Left lung (tissue), 4 donors: ENCODE measurements at regions not wholly inside any gene's neighbourhood (a gene's known extent, or its start where the extent isn't known, plus 50 kb on each side); places are given as distances from the start of the nearest gene placed in this dataset.

Experiments
- ATAC-seq: fragments of 200-7000 bp; cut with Tn5 transposase; one replicate; pipeline ENCODE4 v1.9.1; 2020; ENCODE audit warnings: moderate library complexity
- DNase-seq, 4 donors: peaks; one replicate each; pipeline ENCODE4 v3.0.0-alpha.2; 2013 to 2020
- H3K27ac ChIP-seq, 2 donors: fragments of 200-600 bp; sonication (generic) in 1 of 2; one replicate each; pipeline versions ENCODE4 v1.5.0 to v1.8.0; 2020 to 2021
- H3K27me3 ChIP-seq, 2 donors: fragments of 200-600 bp; sonication (generic) in 1 of 2; one replicate each; pipeline versions ENCODE4 v1.5.0 to v1.8.0; 2020 to 2021
- H3K36me3 ChIP-seq, 2 donors: fragments of 200-600 bp; sonication (generic) in 1 of 2; one replicate each; pipeline versions ENCODE4 v1.5.0 to v1.8.0; 2020 to 2021
- H3K4me1 ChIP-seq, 2 donors: fragments of 200-600 bp; one replicate each; pipeline ENCODE4 v1.8.0; 2021
- H3K4me3 ChIP-seq, 2 donors: fragments of 200-600 bp; sonication (generic) in 1 of 2; one replicate each; pipeline versions ENCODE4 v1.5.0 to v1.8.0; 2020 to 2021; ENCODE audit warnings: mild to moderate bottlenecking in 1 of 2
- H3K9me3 ChIP-seq, 2 donors: fragments of 200-600 bp; sonication (generic) in 1 of 2; one replicate each; pipeline versions ENCODE4 v1.5.0 to v1.8.0; 2020 to 2021
- intact Hi-C, 2 donors: fragments of 100-400 bp; cut with DNase I; formaldehyde crosslinking; loops; one replicate each; pipeline versions ENCODE4 v1.11.2 to v1.14.2; 2022
- TF ChIP-seq, protein P1 (sequence below), 2 donors: fragments of 200-600 bp; sonication (generic) in 1 of 2; IDR thresholded peaks; one replicate each; pipeline versions ENCODE4 v1.5.0 to v1.8.0; 2021; ENCODE audit warnings: antibody characterized with exemption in 2 of 2
- donor health status: DM: no; HTN: yes; CAD: no.
- donor health status: DM: no; HTN: no; CAD: no.

DNA sequence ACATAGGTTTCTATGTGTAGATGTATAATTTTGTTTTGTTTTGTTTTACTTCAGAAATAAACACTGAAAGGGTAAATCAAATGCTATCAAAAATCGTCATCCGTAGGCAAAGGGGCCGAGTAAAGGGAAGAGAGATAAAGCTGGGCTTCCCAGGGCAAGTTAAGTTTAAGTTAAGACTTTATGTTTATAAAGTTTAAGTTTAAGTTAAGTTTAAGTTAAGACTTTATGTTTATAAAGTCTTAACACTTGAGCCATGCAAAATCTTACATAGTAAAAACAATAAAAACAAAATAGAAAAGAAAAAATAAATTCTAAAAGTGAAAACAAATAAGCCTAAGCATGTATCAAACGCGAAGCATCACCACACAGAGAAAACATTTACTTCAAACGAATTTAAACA lies 216.1 kb upstream of the SYNDIG1 start:
- TF ChIP-seq, protein P1, sequence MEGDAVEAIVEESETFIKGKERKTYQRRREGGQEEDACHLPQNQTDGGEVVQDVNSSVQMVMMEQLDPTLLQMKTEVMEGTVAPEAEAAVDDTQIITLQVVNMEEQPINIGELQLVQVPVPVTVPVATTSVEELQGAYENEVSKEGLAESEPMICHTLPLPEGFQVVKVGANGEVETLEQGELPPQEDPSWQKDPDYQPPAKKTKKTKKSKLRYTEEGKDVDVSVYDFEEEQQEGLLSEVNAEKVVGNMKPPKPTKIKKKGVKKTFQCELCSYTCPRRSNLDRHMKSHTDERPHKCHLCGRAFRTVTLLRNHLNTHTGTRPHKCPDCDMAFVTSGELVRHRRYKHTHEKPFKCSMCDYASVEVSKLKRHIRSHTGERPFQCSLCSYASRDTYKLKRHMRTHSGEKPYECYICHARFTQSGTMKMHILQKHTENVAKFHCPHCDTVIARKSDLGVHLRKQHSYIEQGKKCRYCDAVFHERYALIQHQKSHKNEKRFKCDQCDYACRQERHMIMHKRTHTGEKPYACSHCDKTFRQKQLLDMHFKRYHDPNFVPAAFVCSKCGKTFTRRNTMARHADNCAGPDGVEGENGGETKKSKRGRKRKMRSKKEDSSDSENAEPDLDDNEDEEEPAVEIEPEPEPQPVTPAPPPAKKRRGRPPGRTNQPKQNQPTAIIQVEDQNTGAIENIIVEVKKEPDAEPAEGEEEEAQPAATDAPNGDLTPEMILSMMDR (IDR thresholded peaks at IDR 0.05), result no peak
- intact Hi-C loops, result no loop called here
- Histone ChIP-seq H3K4me3 (no peak overlapping the region), H3K36me3 (no peaks in the 10 kb centered on the region), H3K27me3 (no peaks in the 10 kb centered on the region), H3K9me3 (no peaks in the 10 kb centered on the region), H3K27ac (no peak overlapping the region), H3K4me1 (no peaks in the 10 kb centered on the region)
- DNase-seq, result no peak
- ATAC-seq, result no peak

DNA sequence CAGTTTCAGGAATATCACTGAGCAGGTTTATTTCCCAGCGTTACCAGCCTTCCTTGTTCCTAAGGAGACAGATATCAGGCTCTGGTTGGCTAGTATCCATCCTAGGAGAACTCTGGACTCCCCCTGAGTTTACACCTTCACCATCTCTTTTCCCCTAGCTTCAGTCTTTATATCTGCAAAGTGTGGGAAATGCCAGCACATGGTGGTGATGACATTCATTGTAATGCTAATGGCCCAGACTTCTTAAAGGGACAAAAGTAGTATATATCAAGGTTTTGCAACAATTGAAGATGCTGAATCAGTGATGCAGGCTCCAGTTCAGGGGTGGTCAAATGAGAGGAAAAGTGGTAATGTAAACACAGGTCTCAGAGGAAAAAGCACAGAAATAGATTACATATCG lies 224.3 kb upstream of the SYNDIG1 start:
- Histone ChIP-seq H3K9me3 (no peaks in the 10 kb centered on the region), H3K27ac (no peak overlapping the region), H3K27me3 (no peaks in the 10 kb centered on the region), H3K4me3 (no peak overlapping the region), H3K4me1 (no peaks in the 10 kb centered on the region), H3K36me3 (no peaks in the 10 kb centered on the region)
- ATAC-seq, result no peak
- intact Hi-C loops, result no loop called here
- TF ChIP-seq, protein P1 (IDR thresholded peaks at IDR 0.05), result no peak
- no peak for DNase-seq

DNA sequence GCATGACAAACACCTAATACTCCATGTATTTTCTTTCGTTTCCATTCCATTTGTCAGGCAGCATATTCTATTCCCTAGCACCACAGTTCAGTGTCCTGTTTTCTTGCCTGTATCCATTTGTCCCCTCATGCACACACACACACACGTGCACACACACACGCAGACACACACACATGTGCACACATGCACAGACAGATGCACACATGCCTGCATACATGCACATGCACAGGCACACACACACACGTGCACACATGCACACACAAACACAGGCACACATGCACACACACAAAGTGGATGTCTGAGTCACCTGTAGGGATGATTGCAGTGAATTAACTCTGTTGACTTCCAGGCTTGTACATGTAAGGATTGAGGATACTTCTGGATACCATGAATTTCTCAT lies 226.7 kb upstream of the SYNDIG1 start:
- ATAC-seq (no peak), DNase-seq (no peak)
- no peaks in the 10 kb centered on the region for H3K27me3 ChIP-seq
- TF ChIP-seq, protein P1 (IDR thresholded peaks at IDR 0.05), result no peak
- no peak overlapping the region for H3K4me3 ChIP-seq
- intact Hi-C loops, result no loop called here
- no peaks in the 10 kb centered on the region for H3K36me3 ChIP-seq
- H3K9me3 ChIP-seq, result no peaks in the 10 kb centered on the region
- H3K4me1 ChIP-seq, result no peaks in the 10 kb centered on the region
- no peak overlapping the region for H3K27ac ChIP-seq

DNA sequence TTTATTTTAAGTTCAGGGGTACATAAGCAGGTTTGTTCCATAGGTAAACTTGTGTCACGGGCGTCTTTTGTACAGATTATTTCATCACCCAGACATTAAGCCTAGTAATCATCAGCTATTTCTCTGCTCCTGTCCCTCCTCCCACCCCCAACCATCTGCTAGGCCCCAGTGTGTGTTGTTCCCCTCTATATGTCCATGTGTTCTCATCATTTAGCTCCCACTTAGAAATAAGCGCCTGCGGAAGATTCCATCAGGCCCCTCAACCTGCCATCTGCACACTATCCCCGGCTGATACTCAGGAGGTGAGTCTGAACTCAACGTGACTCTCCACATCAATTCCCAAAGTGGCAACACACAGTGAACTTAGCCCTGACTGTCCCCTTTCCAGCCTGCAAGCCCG lies 228.0 kb upstream of the SYNDIG1 start:
- intact Hi-C loops, result no loop called here
- DNase-seq, result no peak
- no peaks in the 10 kb centered on the region for H3K27me3 ChIP-seq
- no peaks in the 10 kb centered on the region for H3K36me3 ChIP-seq
- no peaks in the 10 kb centered on the region for H3K9me3 ChIP-seq
- H3K4me3 ChIP-seq, result no peak overlapping the region
- H3K4me1 ChIP-seq, result no peaks in the 10 kb centered on the region
- no peak overlapping the region for H3K27ac ChIP-seq
- TF ChIP-seq, protein P1 (IDR thresholded peaks at IDR 0.05), result no peak
- ATAC-seq, result no peak

DNA sequence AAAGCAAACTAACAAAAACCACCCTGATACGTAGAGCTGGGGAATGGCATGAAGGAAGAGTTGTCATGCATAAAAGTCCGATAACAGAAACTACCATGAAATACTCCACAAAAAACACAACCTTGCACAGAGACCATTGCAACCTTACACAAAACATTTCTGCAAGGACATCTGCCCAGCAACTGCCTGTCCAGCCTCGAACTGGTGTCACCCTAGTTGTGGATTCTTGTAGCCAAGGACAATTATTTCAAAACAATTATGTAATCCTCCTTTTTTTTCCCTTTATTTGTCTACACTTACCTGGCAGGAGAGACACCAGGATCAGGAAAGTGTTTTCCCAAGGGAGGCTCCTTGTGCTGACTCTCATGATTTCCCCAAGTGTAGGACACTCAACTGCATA lies 232.5 kb upstream of the SYNDIG1 start:
- Histone ChIP-seq H3K27ac (no peak overlapping the region), H3K4me3 (no peak overlapping the region), H3K9me3 (no peaks in the 10 kb centered on the region), H3K27me3 (no peaks in the 10 kb centered on the region), H3K36me3 (no peaks in the 10 kb centered on the region), H3K4me1 (no peaks in the 10 kb centered on the region)
- TF ChIP-seq, protein P1 (IDR thresholded peaks at IDR 0.05), result no peak
- DNase-seq (no peak), ATAC-seq (no peak)
- intact Hi-C loops, result no loop called here
